ENCODE measurements at regions not wholly inside any gene's neighbourhood (a gene's known extent, or its start where the extent isn't known, plus 50 kb on each side); places are given as distances from the start of the nearest gene placed in this dataset.
"Not testable (repeated sequence)": the region's sequence is repeated elsewhere in the genome, so short reads cannot be mapped to it uniquely, and the experiment has no call there.

DNA sequence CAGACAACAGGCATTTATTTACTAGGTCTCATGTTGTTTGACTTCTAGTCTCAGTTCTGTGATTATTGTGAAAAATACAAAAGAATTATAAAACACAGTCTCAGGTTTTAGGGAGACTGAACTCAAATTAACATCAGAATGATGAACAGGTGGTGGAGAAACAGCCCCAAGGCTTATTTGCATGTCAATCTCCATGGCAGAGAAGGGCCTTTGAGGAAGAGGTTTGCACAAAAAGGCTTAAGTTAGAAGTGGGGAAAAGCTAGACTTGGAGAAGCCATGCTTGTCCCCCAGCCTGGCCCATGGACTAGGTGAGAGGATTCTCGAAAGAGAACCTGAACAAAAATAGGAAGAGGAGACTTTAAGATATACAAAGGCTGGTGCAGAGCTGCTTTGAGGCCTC lies 183.3 kb downstream of the EDN1 start:
- DNase-seq (ENCODE audit: low read depth in 4 of 4, low spot score in 2 of 4), result no peak

DNA sequence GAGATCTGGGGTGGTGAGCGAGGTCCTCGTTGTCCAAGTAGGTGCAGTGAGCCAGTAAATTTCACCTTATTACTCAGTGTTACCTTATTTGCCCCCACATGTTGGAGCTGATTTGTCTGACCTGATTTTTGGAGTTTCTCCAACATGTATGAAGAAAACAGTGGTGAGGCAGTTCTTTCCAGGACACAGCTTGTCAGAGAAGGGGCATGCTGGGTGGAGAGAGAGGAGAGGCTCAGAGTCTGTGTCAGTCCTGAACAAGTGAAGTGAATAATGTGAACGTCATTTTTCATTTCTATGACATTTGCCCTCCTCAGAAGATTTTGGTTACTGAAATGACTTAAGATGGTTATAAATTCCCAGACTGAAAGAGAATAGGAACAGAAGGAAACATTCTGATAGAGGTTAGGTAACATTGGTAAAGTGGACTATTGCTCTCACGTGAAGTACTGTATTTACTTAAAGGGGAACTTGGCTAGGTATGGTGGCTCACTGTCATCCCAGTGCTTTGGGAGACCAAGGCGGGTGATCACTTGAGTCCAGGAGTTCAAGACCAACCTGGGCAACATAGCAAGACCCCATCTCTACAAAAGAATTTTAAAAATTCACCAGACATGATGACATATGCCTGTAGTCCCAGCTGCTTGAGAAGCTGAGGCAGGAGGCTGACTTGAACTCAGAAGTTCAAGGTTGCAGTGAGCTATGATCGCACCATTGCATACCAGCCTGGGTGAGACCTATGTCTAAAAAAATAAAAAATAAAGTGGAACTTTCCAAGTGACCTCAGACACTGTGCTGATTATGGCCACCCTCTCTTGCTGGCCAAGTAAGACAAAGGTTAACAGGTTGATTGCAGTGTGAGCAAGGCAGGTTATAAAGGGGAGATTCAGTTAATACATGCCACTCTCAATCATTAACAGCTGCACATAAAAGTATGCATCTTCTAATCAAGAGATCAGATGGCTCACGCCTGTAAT lies 184.3 kb downstream of the EDN1 start:
- DNase-seq (ENCODE audit: low read depth in 4 of 4, low spot score in 2 of 4), result no peak

DNA sequence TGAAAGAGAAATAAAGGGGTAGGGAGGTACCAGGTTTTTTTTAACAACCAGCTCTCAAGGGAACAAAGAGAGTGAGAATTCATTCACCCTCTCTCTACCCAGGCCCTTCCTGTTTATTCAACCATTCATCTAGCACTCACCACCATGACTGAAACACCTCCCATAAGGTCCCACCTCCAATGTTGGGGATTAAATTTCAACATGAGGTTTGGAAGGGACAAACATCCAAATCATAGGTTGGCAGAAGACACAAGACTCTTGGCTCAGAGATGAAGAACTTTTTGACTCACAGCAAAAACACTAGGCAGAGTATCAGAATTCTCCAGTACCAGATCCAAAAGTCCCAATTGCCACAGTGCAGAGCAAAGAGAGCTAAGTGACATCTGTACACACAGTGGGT lies 186.3 kb downstream of the EDN1 start:
- DNase-seq (ENCODE audit: low read depth in 4 of 4, low spot score in 2 of 4), result no peak

DNA sequence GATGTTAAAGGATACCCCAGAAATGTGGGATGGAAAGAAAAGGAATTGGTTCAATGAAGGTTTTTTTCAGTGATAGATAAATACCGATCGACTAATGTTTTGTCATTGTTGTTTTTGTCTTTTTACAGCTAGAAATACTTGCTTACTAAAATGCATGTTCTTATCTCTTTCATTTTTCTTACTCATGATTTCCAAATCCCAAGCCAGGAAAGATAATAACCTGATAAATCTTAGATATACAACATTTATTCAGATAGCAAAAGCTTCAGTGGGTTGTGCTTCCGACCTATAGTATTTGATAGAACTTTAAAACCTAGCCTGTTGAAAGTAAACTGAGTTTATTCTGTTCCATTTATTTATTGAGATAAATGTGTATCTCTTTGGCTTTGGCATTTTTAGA lies 187.5 kb downstream of the EDN1 start:
- no peak for DNase-seq (ENCODE audit: low read depth in 4 of 4, low spot score in 2 of 4)

DNA sequence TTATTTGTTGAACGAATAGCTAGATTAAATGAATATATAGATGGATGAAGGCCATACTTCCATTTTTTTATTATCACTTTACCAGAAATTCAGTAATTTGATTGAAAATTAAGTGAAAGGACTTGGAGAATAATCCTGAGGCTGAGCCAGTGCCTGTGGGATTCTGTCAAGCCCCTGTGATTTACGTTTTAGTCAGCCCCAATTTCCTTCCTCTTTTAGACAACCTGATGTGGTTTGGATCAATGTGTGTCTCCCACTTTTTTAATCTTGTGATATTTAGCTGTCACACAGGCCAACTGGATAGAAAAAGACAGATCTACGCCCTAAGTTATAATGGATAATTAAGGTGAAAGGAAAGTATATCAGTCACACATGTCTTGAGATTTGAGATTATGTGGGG lies 188.8 kb downstream of the EDN1 start:
- no peak for DNase-seq (ENCODE audit: low read depth in 4 of 4, low spot score in 2 of 4)

DNA sequence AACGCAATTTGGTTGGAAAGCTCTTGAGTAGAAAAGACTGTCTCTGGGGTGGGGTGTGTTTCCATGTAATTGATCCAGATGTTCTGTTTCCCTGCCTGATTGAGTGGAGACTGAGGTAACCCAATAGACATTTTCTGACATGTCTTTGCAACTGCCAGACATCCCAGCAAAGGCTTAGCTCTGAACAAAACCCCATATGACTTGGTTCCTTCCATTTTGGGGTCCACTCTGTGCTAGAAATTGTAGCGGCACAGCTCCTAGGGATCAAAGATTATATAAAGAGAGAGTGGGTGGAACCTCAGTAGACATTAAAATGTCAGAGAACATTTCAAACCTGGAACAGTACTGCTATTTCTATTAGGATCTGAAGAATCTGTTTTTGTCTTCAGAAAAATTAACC lies 189.3 kb downstream of the EDN1 start:
- DNase-seq (ENCODE audit: low read depth in 4 of 4, low spot score in 2 of 4), result no peak

DNA sequence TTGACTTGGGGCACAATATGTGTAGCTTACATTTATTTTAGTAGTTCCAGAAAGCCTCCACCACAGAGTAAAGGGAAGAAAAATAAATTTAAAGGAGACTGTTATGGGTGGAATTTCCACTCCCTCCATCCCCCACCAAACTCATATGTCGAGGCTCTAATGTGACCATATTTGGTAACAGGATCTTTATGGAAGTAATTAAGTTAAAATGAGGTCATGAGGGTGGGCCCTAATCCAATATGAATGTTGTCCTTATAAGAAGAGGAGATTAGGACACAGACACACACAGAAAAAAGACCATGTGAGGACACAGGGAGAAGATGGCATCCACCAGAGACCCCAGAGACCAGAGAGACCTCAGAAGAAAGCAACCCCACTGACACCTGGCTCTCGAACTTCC lies 189.7 kb downstream of the EDN1 start:
- DNase-seq (ENCODE audit: low read depth in 4 of 4, low spot score in 2 of 4), result no peak

DNA sequence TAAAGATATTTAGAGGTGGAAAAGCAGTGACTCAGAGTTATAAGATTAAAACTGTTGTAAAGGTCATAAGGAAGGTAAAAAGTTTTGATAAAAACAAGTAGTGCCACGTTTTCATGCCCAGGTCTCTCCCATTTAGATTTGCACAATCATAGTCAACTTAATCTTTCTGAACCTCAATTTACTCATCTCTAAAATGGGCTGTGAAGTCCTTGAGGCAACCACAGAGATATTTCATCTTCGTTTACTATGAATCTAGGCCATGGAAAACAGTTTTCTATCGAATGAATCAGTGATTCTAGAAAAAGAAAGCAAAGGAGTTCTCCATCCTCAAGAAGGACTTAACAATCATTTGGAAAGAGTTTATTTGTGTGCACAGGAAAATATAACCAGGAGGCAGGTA lies 190.2 kb downstream of the EDN1 start:
- DNase-seq (ENCODE audit: low read depth in 4 of 4, low spot score in 2 of 4), result no peak

DNA sequence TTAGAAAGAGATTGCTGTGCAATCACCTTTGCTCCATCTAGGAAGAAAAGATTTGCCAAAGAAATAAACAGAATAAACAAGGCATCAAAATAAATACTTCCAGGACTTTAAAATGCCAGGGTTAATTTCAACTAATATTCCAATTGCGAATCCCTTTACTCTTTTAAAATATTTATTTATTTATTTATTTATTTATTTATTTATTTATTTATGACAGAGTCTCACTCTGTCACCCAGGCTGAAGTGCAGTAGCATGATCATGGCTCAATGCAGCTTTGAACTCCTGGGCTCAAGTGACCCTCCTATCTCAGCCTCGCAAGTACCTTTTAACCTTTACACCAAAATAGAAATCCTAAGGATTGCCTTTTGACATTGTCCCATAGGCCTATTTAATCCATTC lies 191.1 kb downstream of the EDN1 start:
- DNase-seq (ENCODE audit: low read depth in 4 of 4, low spot score in 2 of 4), result no peak

DNA sequence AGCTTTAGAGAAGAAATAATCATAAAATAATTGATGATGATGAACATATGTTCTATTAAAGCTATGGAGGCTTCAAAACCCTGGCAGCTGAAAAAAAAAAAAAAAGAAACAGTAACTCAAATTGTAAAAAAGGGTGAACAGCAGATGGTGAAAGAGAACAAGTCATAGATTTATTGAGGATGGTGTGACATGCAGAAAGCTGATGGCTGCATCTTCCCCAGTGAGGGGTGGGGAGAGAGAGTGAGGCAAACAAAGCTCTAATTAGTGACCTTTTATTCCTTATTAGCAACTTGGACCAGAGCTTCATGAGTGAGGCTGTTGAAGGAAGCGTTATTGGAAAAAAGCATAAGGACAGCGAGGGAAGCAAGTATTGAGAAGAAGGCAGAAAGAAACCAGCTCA lies 191.7 kb downstream of the EDN1 start:
- DNase-seq (ENCODE audit: low read depth in 4 of 4, low spot score in 2 of 4), result no peak

DNA sequence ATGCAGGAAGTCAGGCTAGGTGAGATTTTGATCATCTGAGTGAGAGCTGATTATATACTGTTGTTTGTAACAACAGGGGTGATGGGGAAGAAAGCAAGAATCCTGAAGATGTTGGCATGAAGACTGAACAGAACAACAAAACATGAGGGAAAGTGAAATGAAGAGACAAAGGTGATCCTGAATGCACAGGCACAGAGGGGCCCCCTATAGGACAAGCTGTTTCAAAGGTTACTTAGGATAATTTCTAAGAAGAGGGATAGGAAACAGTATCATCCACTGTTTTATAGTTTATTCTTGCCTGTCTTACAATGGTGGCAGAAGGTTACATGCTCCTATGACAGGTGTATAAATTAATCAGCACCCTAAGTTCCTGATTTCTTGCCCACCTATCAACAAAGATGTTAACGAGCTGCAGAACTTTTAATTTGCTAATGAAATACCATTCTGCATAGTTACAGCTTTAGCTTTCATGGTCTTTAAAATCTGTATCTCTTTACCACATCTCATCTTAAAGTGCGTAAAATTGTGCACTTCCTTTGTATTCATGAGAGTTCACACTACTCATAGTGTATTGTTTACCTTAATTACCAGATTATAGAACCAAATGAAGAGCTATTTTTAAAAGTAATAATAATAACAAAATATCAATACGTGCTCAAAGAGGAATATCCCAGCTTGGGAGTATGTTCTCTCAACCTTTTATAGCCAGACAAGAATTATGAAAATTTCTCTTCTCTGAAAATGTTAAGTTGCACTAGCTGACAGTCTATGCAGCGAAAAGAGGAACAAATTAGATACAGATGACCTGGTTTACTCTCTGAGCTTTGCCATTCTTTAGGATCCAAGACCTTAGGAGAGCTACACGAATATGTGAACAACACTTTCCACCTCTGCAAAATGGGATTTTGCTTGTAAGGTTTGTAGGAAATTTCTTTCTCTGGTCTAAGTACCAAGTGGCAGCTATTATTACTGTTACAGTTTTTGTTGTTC lies 192.5 kb downstream of the EDN1 start:
- no peak for DNase-seq (ENCODE audit: low read depth in 4 of 4, low spot score in 2 of 4)

DNA sequence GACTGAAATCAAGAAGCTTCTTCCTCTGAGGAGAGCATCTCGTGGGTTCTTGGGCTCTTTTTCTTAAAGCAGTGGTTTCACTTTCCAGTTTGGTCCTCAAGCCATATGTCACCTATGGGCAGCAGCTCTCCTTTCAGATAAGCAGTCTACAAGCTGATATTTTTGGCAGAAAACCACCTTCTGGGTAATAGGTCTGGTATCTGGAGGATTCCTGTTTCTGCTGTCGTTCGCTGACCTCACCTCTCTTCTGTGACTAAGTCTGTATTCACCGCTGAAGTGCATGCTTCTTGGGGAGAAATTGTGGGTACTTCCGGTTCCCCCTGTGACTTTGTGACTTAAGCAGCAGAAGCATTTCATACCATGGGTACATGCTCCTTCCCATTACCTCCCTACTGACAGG lies 193.6 kb downstream of the EDN1 start:
- no peak for DNase-seq (ENCODE audit: low read depth in 4 of 4, low spot score in 2 of 4)

DNA sequence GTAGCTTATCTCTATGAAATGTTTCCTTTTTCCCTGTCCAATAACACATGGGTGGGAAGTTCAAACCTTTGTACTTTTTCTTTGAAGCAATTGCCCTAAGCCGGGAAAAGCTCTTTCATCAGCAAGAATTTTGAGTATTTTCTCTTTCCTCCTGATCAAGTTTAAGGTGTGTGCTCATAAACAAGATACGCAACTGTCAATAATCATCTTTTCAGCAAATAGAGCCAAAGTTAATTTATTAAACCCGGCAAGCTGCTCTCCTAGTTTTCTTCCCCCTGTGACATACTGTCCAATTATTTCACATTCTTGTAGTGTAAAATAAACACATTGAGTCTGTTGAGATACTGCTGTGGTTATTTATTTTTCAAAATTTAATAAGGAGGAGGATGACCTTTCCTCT lies 194.4 kb downstream of the EDN1 start:
- no peak for DNase-seq (ENCODE audit: low read depth in 4 of 4, low spot score in 2 of 4)

DNA sequence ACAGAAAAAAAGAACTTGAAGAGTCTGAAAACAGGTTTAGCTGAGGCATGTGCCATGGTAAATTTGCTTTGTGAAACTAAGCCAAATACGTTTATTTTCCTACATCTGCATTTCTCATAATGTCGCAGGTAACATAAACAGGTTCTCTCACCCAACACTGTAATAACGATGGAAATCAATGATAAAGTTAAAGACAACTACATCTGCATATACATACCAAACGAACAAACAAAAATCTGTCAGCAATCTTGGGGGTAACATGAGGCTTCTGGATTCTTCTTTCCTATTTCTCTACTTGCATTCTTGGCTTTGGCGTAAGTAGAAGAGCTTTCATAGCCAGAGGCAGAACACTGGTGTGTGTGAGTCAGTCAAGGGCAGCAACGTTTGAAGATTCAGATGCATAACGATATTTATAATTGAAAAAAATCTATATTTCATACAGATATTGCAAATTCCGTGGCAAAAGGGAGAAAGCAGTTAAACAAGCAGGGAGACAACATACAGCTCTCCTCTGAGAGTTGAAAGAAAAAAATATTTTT lies 195.1 kb downstream of the EDN1 start:
- no peak for DNase-seq (ENCODE audit: low read depth in 4 of 4, low spot score in 2 of 4)

DNA sequence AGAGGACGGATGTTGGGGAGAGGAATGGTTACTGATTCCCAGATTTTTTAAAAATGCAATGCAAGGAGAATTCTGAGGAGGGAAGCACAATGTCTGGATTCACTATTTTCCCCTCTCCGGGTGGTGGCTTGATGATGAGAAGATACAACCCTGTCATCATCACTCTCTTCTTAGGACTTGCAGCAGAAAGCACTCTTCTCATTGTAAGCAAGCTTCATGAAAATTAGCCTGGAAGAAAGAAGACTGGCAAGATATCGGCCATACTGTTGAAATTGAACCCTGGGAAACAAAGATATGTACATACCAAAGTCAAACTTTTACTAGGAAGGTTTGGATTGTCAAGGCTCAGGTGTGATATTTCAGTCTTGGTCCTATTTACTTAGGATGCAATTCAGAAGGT lies 195.7 kb downstream of the EDN1 start:
- no peak for DNase-seq (ENCODE audit: low read depth in 4 of 4, low spot score in 2 of 4)

DNA sequence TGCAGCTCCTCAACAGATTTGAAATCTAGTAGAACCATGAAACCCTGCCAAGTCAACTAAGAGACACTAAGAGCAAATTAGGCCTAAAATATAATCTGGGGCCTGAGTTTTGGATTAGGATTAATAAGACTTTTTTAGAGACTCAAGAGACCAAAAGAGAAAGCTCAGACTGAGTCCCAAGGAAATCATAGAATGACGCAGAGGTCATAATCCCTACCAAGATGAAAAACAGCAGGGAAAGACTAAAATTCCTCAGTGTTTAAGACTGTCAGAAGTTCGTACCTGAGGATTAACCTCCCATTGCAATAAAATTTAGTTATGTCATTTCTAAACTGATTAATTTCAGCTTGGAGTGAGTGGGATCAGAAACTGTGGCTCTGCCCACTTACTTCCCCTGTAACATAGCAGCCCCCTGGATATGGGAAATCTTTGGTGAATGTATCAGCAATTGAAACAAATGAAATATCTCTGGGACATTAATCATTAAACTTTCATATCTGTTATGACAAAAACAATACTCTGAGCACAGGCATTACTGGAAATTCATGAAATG lies 200.3 kb downstream of the EDN1 start:
- DNase-seq (ENCODE audit: low read depth in 4 of 4, low spot score in 2 of 4), result no peak

DNA sequence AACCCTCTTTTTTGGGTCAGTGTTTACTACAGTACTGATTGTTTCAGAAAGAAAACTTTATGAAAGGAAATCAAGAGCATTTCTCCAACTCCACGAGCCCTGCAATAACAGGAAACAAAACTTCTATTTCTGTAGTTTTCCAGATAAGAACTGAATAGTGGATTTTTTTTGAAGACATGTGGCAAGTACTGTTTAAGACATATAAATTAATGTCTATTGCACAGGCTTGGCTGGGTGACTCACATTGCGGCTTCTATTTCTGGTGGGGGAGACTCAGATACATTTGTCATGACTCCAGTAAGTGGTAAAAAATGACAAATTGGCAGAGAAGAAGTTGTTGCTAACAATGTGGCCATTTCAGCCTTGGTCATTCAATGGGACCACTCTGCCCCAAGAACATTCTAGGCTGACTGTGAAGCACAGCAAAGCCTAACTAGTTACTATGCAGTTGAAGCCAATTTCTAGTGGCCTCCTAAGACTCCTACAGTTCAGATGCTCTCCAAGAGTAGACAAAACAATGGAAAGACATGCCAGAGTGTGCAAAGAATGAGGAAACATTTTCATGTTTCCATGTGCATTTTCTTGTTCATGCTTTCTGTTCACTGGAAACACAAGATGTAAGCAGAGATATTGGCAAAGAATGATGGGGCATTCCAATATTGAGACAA lies 200.9 kb downstream of the EDN1 start:
- DNase-seq (ENCODE audit: low read depth in 4 of 4, low spot score in 2 of 4), result peak in 1 of 4 donors; percentile 0

DNA sequence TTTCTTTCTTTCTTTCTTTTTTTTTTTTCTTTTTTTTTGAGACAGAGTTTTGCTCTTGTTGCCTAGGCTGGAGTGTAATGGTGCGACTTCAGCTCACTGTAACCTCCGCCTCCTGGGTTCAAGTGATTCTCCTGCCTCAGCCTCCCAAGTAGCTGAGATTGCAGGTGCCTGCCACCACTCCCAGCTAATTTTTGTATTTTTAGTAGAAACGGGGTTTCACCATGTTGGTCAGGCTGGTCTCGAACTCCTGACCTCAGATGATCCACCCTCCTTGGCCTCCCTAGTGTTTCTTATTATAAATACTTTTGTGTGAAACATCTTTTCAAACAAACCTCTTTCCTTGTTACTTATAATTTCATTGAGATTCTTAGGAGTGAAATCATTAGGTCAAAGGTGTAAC lies 202.8 kb downstream of the EDN1 start:
- DNase-seq (ENCODE audit: low read depth in 4 of 4, low spot score in 2 of 4), result not testable (repeated sequence)

DNA sequence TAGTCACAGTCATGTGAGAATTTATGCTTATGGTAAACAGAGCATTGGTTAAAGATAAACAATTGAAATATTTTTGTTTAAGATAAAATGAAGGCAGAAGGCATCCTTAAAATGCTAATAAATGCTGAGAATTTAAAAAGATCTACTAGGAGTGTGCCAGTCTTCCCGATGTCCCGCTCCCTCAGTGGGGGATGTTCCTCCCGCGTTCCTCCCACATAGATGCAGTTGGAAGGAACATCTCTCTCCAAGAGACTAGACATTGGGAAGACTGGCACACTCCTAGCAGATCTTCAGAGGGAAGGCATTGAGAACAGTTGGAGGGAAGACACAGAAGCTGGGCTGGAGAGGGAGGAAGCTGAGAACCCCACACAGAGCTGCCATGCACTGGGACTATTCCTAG lies 203.3 kb downstream of the EDN1 start:
- no peak for DNase-seq (ENCODE audit: low read depth in 4 of 4, low spot score in 2 of 4)

DNA sequence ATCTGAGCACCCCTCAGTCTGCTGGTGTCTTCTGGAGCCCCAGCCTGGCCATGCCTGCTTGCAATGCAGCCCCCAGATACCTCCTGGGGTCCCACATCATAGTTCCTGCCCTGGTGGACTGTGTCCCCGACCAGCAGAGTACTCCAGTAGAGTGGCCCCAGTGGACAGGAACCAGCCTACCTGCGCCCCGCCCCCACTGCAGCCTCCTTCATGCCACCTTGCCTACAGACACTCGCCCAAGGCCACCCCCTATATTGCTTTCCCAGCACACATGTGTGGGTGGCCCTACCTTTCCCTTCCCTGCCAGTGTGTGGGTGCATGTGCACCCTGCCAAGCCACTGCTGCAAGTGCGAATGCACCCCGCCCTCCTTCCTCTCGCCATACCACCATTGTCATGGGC lies 204.0 kb downstream of the EDN1 start:
- no peak for DNase-seq (ENCODE audit: low read depth in 4 of 4, low spot score in 2 of 4)

Measured in left renal cortex interstitium (tissue), 4 donors.